ENCODE measurements at regions not wholly inside any gene's neighbourhood (a gene's known extent, or its start where the extent isn't known, plus 50 kb on each side); places are given as distances from the start of the nearest gene placed in this dataset.

DNA sequence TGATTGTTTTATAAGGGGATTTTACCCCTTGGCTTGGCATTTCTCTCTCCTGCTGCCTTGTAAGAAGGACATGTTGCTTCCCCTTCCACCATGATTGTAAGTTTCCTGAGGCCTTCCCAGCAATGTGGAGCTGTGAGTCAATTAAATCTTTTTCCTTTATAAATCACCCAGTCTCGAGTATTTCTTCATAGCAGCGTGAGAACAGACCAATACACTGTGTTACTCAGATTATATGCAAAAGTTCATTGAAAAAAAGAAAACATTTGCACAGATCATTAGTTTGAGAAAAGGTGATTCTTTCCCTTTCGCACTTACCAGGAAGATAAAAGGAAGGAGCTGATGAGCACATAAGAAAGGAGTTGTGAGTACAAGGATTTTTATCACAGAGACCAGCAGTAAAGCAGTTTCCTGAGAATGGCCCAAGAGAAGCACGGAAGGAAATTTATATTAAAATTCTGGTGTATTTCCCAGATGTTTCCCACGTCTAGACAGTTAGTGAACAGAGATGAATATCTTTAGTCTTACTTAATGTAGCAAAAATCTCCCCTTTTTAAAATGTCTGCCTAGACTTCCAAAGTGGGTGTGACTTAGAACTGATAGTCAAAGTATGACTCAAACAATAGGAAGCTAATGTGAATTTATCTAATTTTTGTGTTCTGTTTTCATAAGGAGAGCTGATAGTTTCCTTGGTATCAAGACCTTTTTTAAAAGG is 431.8 kb upstream of the SGCG start:
- no peak overlapping the region for H3K4me3 ChIP-seq
- DNase-seq (no peak), ATAC-seq (no peak)
- no peak overlapping the region for H3K27ac ChIP-seq
- no peaks in the 10 kb centered on the region for H3K4me1 ChIP-seq
- no peaks in the 10 kb centered on the region for H3K36me3 ChIP-seq
- 41 to 60% methylated on average over 5 of the region's 5 CpGs for WGBS, 2 donors
- intact Hi-C loops (cut with DNase I) = no loop called here
- TF ChIP-seq, protein P1, sequence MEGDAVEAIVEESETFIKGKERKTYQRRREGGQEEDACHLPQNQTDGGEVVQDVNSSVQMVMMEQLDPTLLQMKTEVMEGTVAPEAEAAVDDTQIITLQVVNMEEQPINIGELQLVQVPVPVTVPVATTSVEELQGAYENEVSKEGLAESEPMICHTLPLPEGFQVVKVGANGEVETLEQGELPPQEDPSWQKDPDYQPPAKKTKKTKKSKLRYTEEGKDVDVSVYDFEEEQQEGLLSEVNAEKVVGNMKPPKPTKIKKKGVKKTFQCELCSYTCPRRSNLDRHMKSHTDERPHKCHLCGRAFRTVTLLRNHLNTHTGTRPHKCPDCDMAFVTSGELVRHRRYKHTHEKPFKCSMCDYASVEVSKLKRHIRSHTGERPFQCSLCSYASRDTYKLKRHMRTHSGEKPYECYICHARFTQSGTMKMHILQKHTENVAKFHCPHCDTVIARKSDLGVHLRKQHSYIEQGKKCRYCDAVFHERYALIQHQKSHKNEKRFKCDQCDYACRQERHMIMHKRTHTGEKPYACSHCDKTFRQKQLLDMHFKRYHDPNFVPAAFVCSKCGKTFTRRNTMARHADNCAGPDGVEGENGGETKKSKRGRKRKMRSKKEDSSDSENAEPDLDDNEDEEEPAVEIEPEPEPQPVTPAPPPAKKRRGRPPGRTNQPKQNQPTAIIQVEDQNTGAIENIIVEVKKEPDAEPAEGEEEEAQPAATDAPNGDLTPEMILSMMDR (IDR thresholded peaks at IDR 0.05) = no peak
- H3K27me3 ChIP-seq = no peaks in the 10 kb centered on the region
- H3K9me3 ChIP-seq = peaks cover 0 to 5% (median 0%) of the 10 kb centered on the region in 11 donors

DNA sequence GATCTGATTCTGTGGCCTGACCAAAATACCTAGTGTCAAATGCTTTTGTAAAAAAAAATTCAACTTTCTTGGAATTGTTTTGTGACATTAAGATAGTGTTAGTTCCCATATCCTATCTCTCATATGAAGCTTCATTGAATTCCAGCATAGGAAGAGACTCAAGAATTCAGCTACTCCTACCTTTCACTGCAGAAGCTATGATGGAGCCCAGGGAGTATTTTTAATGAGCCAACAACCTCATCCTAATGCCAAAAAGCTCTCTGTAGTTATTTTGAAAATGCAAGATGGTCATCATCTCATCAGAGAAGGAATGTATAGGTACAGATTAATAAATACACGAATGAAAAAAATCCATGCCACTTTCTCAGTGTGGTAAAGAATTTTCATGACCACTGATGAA is 431.2 kb upstream of the SGCG start:
- intact Hi-C loops (cut with DNase I) = loop anchor here in 3 of 10 donors (10.0 kb wide), 1 partner anchor 1115 kb away; no protein-coding TSS in a partner anchor
- WGBS, 2 donors = 63 to 68% methylated on average over 1 of the region's 1 CpG

GRCh38 chr13:22757530-22758120 is 423.2 kb upstream of the SGCG start:
- no peak for ATAC-seq
- no peaks in the 10 kb centered on the region for H3K4me1 ChIP-seq
- H3K27me3 ChIP-seq = no peaks in the 10 kb centered on the region
- no peak overlapping the region for H3K4me3 ChIP-seq
- H3K27ac ChIP-seq = no peak overlapping the region
- peaks cover 0 to 6% (median 0%) of the 10 kb centered on the region in 11 donors for H3K9me3 ChIP-seq
- H3K36me3 ChIP-seq = no peaks in the 10 kb centered on the region
- no peak for DNase-seq
- intact Hi-C loops (cut with DNase I) = loop anchor here in 7 of 10 donors (5.0 to 10.0 kb wide), 2 partner anchors 1120 to 1123 kb away; no protein-coding TSS in a partner anchor
- TF ChIP-seq, protein P1 (IDR thresholded peaks at IDR 0.05) = peak in 8 of 9 donors; percentile 11 to 68 (median 50)
- 35 to 46% methylated on average over 3 of the region's 3 CpGs for WGBS, 2 donors

More for the DNA sequence above, 431.2 kb upstream of the SGCG start:
- Histone ChIP-seq H3K36me3 (no peaks in the 10 kb centered on the region), H3K4me3 (no peak overlapping the region), H3K9me3 (peaks cover 0 to 6% (median 0%) of the 10 kb centered on the region in 11 donors), H3K27ac (no peak overlapping the region), H3K4me1 (no peaks in the 10 kb centered on the region), H3K27me3 (no peaks in the 10 kb centered on the region)
- TF ChIP-seq, protein P1 (IDR thresholded peaks at IDR 0.05) = no peak
- no peak for DNase-seq
- no peak for ATAC-seq

- ATAC-seq (no peak), DNase-seq (no peak)
- Histone ChIP-seq H3K4me3 (no peak overlapping the region), H3K27ac (no peak overlapping the region), H3K9me3 (peaks cover 0 to 6% (median 0%) of the 10 kb centered on the region in 11 donors), H3K27me3 (no peaks in the 10 kb centered on the region), H3K4me1 (no peaks in the 10 kb centered on the region), H3K36me3 (no peaks in the 10 kb centered on the region)
- TF ChIP-seq, protein P1 (IDR thresholded peaks at IDR 0.05) = no peak
- WGBS, 2 donors = 74 to 78% methylated on average over 4 of the region's 4 CpGs
- intact Hi-C loops (cut with DNase I) = loop anchor here in 7 of 10 donors (5.0 to 10.0 kb wide), 2 partner anchors 1121 to 1123 kb away; no protein-coding TSS in a partner anchor
These were observed 422.5 kb upstream of the SGCG start for GRCh38 chr13:22758245-22758644.
